SK-N-SH (cell line): ENCODE measurements at regions not wholly inside any gene's neighbourhood (a gene's known extent, or its start where the extent isn't known, plus 50 kb on each side); places are given as distances from the start of the nearest gene placed in this dataset.

Experiments used
- CTCF ChIA-PET: fragments of 300-600, 350-600 bp; formaldehyde crosslinking; extraction: SDS; loops from one replicate; lab custom pipeline; 2021; lab: Yijun Ruan, JAX
- POLR2A ChIA-PET: fragments of 350-600 bp; sonication (Branson Sonifier 250); formaldehyde crosslinking; extraction: SDS; loops from one replicate; lab custom pipeline; 2020; ENCODE audit warnings: antibody characterized with exemption, inconsistent platforms; lab: Yijun Ruan, JAX
- DNase-seq: peaks from one replicate; pipeline ENCODE4 v3.0.0; 2012
- H2AFZ ChIP-seq: fragments of 200-600 bp; sonication (generic); 2 replicates; pipeline ENCODE4 v1.8.1; 2016; ENCODE audit warnings: antibody characterized with exemption, mild to moderate bottlenecking, low read depth
- H3F3A ChIP-seq: fragments of 200-600 bp; sonication (generic); replicated peaks from 2 replicates; pipeline ENCODE3; 2016; ENCODE audit warnings: antibody characterized with exemption, mild to moderate bottlenecking; ENCODE audit not compliant: insufficient read depth
- H3K27ac ChIP-seq, 2 experiments: fragments of 200-500 bp in 1 of 2; fragments of 200-600 bp in 1 of 2; sonication (Bioruptor generic) in 1 of 2; sonication (generic), shearing (Covaris generic) in 1 of 2; 2 replicates each; pipeline versions ENCODE4 v1.5.1 to v1.6.1; 2014 to 2016; ENCODE audit warnings: low read depth in 2 of 2, inconsistent platforms in 1 of 2, low read length in 1 of 2, mild to moderate bottlenecking in 1 of 2, mixed read lengths in 1 of 2
- H3K27me3 ChIP-seq: fragments of 200-600 bp; sonication (generic), shearing (Covaris generic); 2 replicates; pipeline ENCODE4 v1.6.1; 2016; ENCODE audit warnings: mixed run types; ENCODE audit not compliant: insufficient read depth
- H3K36me3 ChIP-seq, 2 experiments: fragments of 200-500 bp in 1 of 2; fragments of 200-600 bp in 1 of 2; sonication (Bioruptor generic) in 1 of 2; sonication (generic) in 1 of 2; replicated peaks in 1 of 2; 2 replicates each; pipeline versions ENCODE3 to v1.5.1; 2014 to 2016; ENCODE audit warnings: low read length in 1 of 2, mild to moderate bottlenecking in 1 of 2; ENCODE audit not compliant: insufficient read depth in 2 of 2, control insufficient read depth in 1 of 2
- H3K4me1 ChIP-seq, 2 experiments: fragments of 200-500 bp in 1 of 2; fragments of 200-600 bp in 1 of 2; sonication (Bioruptor generic) in 1 of 2; sonication (generic), shearing (Covaris generic) in 1 of 2; 2 replicates each; pipeline versions ENCODE4 v1.5.1 to v1.6.1; 2014 to 2016; ENCODE audit warnings: low read depth in 1 of 2, low read length in 1 of 2, mixed run types in 1 of 2; ENCODE audit not compliant: insufficient read depth in 2 of 2, control insufficient read depth in 1 of 2
- H3K4me2 ChIP-seq: fragments of 200-600 bp; sonication (generic), shearing (Covaris generic); 2 replicates; pipeline ENCODE4 v1.6.1; 2017; ENCODE audit warnings: mixed run types
- H3K4me3 ChIP-seq, 2 experiments: fragments of 200-500 bp in 1 of 2; fragments of 200-600 bp in 1 of 2; sonication (Bioruptor generic) in 1 of 2; sonication (generic), shearing (Covaris generic) in 1 of 2; 2 replicates each; pipeline versions ENCODE4 v1.5.1 to v1.8.1; 2014 to 2016; ENCODE audit warnings: low read depth in 2 of 2, inconsistent platforms in 1 of 2, low read length in 1 of 2, mild to moderate bottlenecking in 1 of 2, mixed read lengths in 1 of 2, moderate library complexity in 1 of 2
- H3K79me2 ChIP-seq: fragments of 200-600 bp; sonication (generic); 2 replicates; pipeline ENCODE4 v1.8.1; 2017; ENCODE audit warnings: mild to moderate bottlenecking; ENCODE audit not compliant: insufficient read depth
- H3K9ac ChIP-seq: fragments of 200-600 bp; sonication (generic); 2 replicates; pipeline ENCODE4 v1.6.1; 2017; ENCODE audit warnings: mixed run types
- H3K9me2 ChIP-seq: fragments of 200-600 bp; sonication (generic); 2 replicates; pipeline ENCODE4 v1.6.1; 2017; ENCODE audit warnings: mixed run types
- H3K9me3 ChIP-seq: fragments of 200-600 bp; sonication (generic); 2 replicates; pipeline ENCODE4 v1.6.1; 2017; ENCODE audit warnings: mixed run types, mild to moderate bottlenecking, moderate library complexity
- H4K20me1 ChIP-seq: fragments of 200-600 bp; sonication (generic); 2 replicates; pipeline ENCODE4 v1.6.1; 2017; ENCODE audit warnings: mild to moderate bottlenecking, mixed run types; ENCODE audit not compliant: insufficient read depth
- CHD2 ChIP-seq: fragments of 150-350 bp; IDR thresholded peaks from 2 replicates; pipeline ENCODE4 v1.6.1; 2018; ENCODE audit warnings: low read length; ENCODE audit not compliant: partially characterized antibody
- CTCF ChIP-seq: fragments of 200-600 bp; sonication (generic); IDR thresholded peaks from 2 replicates; pipeline ENCODE4 v1.6.1; 2017; ENCODE audit warnings: antibody characterized with exemption, mild to moderate bottlenecking, moderate library complexity
- FOSL2 ChIP-seq: IDR thresholded peaks from 2 replicates; pipeline ENCODE4 v1.4.0; 2012; ENCODE audit warnings: low read depth, mild to moderate bottlenecking, moderate library complexity, borderline replicate concordance
- FOXJ3 ChIP-seq: sonication (generic); formaldehyde crosslinking; IDR thresholded peaks from 2 replicates; pipeline ENCODE4 v1.5.1; 2020; ENCODE audit warnings: mild to moderate bottlenecking, missing genetic modification reagents
- GATA2 ChIP-seq: sonication (generic); formaldehyde crosslinking; IDR thresholded peaks from 2 replicates; pipeline ENCODE4 v1.5.0; 2020; ENCODE audit warnings: mild to moderate bottlenecking, missing genetic modification reagents
- MAX ChIP-seq: IDR thresholded peaks from 2 replicates; pipeline ENCODE4 v1.4.0; 2012; ENCODE audit warnings: low read depth
- NFIC ChIP-seq: IDR thresholded peaks from 2 replicates; pipeline ENCODE4 v1.4.0; 2012; ENCODE audit warnings: borderline replicate concordance
- RAD21 ChIP-seq: IDR thresholded peaks from 2 replicates; pipeline ENCODE4 v1.6.1; 2012; ENCODE audit warnings: mild to moderate bottlenecking, low read length
- REST ChIP-seq: IDR thresholded peaks from 2 replicates; pipeline ENCODE4 v1.6.1; 2012; ENCODE audit warnings: mild to moderate bottlenecking, low read depth, low read length, moderate library complexity
- RFX5 ChIP-seq: IDR thresholded peaks from 2 replicates; pipeline ENCODE4 v1.6.1; 2012; ENCODE audit warnings: mild to moderate bottlenecking, improper control_type of control experiment, low read length
- RXRA ChIP-seq: IDR thresholded peaks from 2 replicates; pipeline ENCODE4 v1.4.0; 2012; ENCODE audit warnings: low read depth, mild to moderate bottlenecking, borderline replicate concordance
- SIN3A ChIP-seq: IDR thresholded peaks from 2 replicates; pipeline ENCODE4 v1.6.1; 2012; ENCODE audit warnings: low read depth, mild to moderate bottlenecking, low read length, moderate library complexity, borderline replicate concordance
- TEAD4 ChIP-seq: IDR thresholded peaks from 2 replicates; pipeline ENCODE4 v1.4.0; 2012; ENCODE audit warnings: mild to moderate bottlenecking, borderline replicate concordance; ENCODE audit not compliant: insufficient read depth
- USF2 ChIP-seq: fragments of 150-350 bp; IDR thresholded peaks from 2 replicates; pipeline ENCODE4 v1.6.1; 2017; ENCODE audit warnings: antibody characterized with exemption, low read length, low read depth, borderline replicate concordance
- YY1 ChIP-seq: IDR thresholded peaks from 2 replicates; pipeline ENCODE4 v1.4.0; 2012; ENCODE audit warnings: low read depth, mild to moderate bottlenecking
- ZBTB33 ChIP-seq: IDR thresholded peaks from 2 replicates; pipeline ENCODE4 v1.4.0; 2012; ENCODE audit warnings: low read depth, borderline replicate concordance
- WGBS: methylation state at CpG from one replicate; pipeline ENCODE4 v1.1.6; 2017; ENCODE audit warnings: low lambda C conversion rate; 5-methylcytosine and 5-hydroxymethylcytosine counted together

- no peak overlapping the region for H3K4me2 ChIP-seq
These were observed 506.1 kb upstream of the SALL3 start for GRCh38 chr18:78473563-78473962.

GRCh38 chr18:78477840-78478239 is 501.8 kb upstream of the SALL3 start:
- no peaks in the 10 kb centered on the region for H3K9me2 ChIP-seq
- no peaks in the 10 kb centered on the region for H3K4me1 ChIP-seq
- POLR2A ChIA-PET, result no interaction called here
- CTCF ChIA-PET, result no interaction called here
- H3K79me2 ChIP-seq, result no peaks in the 10 kb centered on the region
- DNase-seq, result no peak
- no peaks in the 10 kb centered on the region for H4K20me1 ChIP-seq
- H3K27ac ChIP-seq, result no peak overlapping the region
- H3F3A ChIP-seq, result no peaks in the 10 kb centered on the region
- H3K9ac ChIP-seq, result no peak overlapping the region
- 0% methylated on average over 9 of the region's 9 CpGs for WGBS
- H3K4me3 ChIP-seq, result no peak overlapping the region
- H3K27me3 ChIP-seq, result peaks cover 5% of the 10 kb centered on the region; the same call in 1 of the 2 replicates
- H3K9me3 ChIP-seq, result no peaks in the 10 kb centered on the region
- no peak overlapping the region for H3K4me2 ChIP-seq
- no peaks in the 10 kb centered on the region for H3K36me3 ChIP-seq
- no peak overlapping the region for H2AFZ ChIP-seq
- no peak for TF ChIP-seq TEAD4
- TF ChIP-seq YY1, result no peak
- TF ChIP-seq ZBTB33, result no peak
- no peak for TF ChIP-seq RFX5
- TF ChIP-seq CHD2, result no peak
- no peak for TF ChIP-seq FOSL2
- no peak for TF ChIP-seq REST

More at GRCh38 chr18:78473563-78473962, 506.1 kb upstream of the SALL3 start:
- Histone ChIP-seq H3K4me3 (no peak overlapping the region), H3K4me1 (no peaks in the 10 kb centered on the region), H3K9me3 (no peaks in the 10 kb centered on the region), H3K27me3 (no peaks in the 10 kb centered on the region), H4K20me1 (no peaks in the 10 kb centered on the region), H3K79me2 (no peaks in the 10 kb centered on the region), H3K9me2 (no peaks in the 10 kb centered on the region), H3K27ac (no peak overlapping the region), H2AFZ (no peak overlapping the region), H3F3A (no peaks in the 10 kb centered on the region), H3K36me3 (no peaks in the 10 kb centered on the region), H3K9ac (no peak overlapping the region)
- POLR2A ChIA-PET, result no interaction called here
- no peak for TF ChIP-seq RAD21
- TF ChIP-seq GATA2 (CRISPR knock-in tag), result no peak
- TF ChIP-seq CTCF, result no peak
- TF ChIP-seq FOSL2, result no peak
- no peak for TF ChIP-seq USF2
- TF ChIP-seq FOXJ3 (CRISPR knock-in tag), result no peak
- no peak for TF ChIP-seq MAX
- no peak for TF ChIP-seq SIN3A
- no peak for TF ChIP-seq NFIC
- no peak for TF ChIP-seq RXRA
- no peak for DNase-seq
- 0% methylated on average over 2 of the region's 5 CpGs for WGBS
- CTCF ChIA-PET, result no interaction called here
